SK-N-SH treated with all-trans-retinoic acid at 6 μM for 48 hours (cell line): ENCODE measurements at regions not wholly inside any gene's neighbourhood (a gene's known extent, or its start where the extent isn't known, plus 50 kb on each side); places are given as distances from the start of the nearest gene placed in this dataset.

Experiments
- ARNTL ChIP-seq: fragments of 450-650 bp; formaldehyde crosslinking; IDR thresholded peaks from 2 replicates; pipeline ENCODE4 v1.5.0; 2020; ENCODE audit warnings: low read depth, mild to moderate bottlenecking, moderate library complexity, borderline replicate concordance
- ISL1 ChIP-seq: fragments of 250-450 bp; sonication (Bioruptor Pico); IDR thresholded peaks from 2 replicates; pipeline ENCODE4 v2.1.2; 2022; ENCODE audit warnings: mild to moderate bottlenecking, moderate library complexity
- OSR1 ChIP-seq: fragments of 250-450 bp; sonication (Bioruptor Pico); IDR thresholded peaks from 2 replicates; pipeline ENCODE4 v1.8.0; 2022; ENCODE audit warnings: moderate library complexity, mild to moderate bottlenecking, inconsistent platforms
- ZFP30 ChIP-seq: fragments of 450-650 bp; formaldehyde crosslinking; IDR thresholded peaks from 2 replicates; pipeline ENCODE4 v1.5.0; 2022; ENCODE audit warnings: mild to moderate bottlenecking, moderate library complexity
- ZNF565 ChIP-seq: fragments of 450-650 bp; formaldehyde crosslinking; conservative IDR thresholded peaks from 2 replicates; pipeline ENCODE4 v1.5.0; 2020; ENCODE audit warnings: low read depth, mild to moderate bottlenecking, moderate library complexity
- ZNF70 ChIP-seq: fragments of 450-650 bp; formaldehyde crosslinking; IDR thresholded peaks from 2 replicates; pipeline ENCODE4 v1.5.0; 2020; ENCODE audit warnings: mild to moderate bottlenecking, moderate library complexity
- TF ChIP-seq, protein P1 (sequence below): fragments of 250-450 bp; sonication (Bioruptor Pico); IDR thresholded peaks from 2 replicates; pipeline ENCODE4 v1.5.1; 2021; ENCODE audit warnings: mild to moderate bottlenecking, moderate library complexity

- TF ChIP-seq ARNTL (CRISPR knock-in tag) = no peak
- TF ChIP-seq ISL1 (CRISPR knock-in tag) = no peak
- TF ChIP-seq OSR1 (CRISPR knock-in tag) = no peak
- TF ChIP-seq ZNF70 (CRISPR knock-in tag) = no peak
- TF ChIP-seq ZFP30 (CRISPR knock-in tag) = no peak
- no peak for TF ChIP-seq ZNF565
- TF ChIP-seq, protein P1, sequence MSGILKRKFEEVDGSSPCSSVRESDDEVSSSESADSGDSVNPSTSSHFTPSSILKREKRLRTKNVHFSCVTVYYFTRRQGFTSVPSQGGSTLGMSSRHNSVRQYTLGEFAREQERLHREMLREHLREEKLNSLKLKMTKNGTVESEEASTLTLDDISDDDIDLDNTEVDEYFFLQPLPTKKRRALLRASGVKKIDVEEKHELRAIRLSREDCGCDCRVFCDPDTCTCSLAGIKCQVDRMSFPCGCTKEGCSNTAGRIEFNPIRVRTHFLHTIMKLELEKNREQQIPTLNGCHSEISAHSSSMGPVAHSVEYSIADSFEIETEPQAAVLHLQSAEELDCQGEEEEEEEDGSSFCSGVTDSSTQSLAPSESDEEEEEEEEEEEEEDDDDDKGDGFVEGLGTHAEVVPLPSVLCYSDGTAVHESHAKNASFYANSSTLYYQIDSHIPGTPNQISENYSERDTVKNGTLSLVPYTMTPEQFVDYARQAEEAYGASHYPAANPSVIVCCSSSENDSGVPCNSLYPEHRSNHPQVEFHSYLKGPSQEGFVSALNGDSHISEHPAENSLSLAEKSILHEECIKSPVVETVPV = no peak
Measured at GRCh38 chr10:125236091-125236490, 75.7 kb upstream of the CTBP2 start.
